Liver (tissue), 8 donors: ENCODE measurements at regions not wholly inside any gene's neighbourhood (a gene's known extent, or its start where the extent isn't known, plus 50 kb on each side); places are given as distances from the start of the nearest gene placed in this dataset.

Source experiments
- DNase-seq: peaks from one replicate; pipeline ENCODE4 v3.0.0-alpha.2; 2017; ENCODE audit warnings: low spot score
- H3K27ac ChIP-seq, 2 donors: one replicate each; pipeline ENCODE4 v1.7.0; 2013; ENCODE audit warnings: inconsistent platforms in 2 of 2, low read length in 2 of 2, control low read depth in 1 of 2, low read depth in 1 of 2, mild to moderate bottlenecking in 1 of 2
- H3K27me3 ChIP-seq, 4 donors: one replicate each; pipeline versions ENCODE4 v1.6.1 to v1.7.0; 2013; ENCODE audit warnings: low read length in 3 of 4, inconsistent platforms in 1 of 4, mild to moderate bottlenecking in 1 of 4, moderate library complexity in 1 of 4; ENCODE audit not compliant: control insufficient read depth in 4 of 4, insufficient read depth in 4 of 4
- H3K36me3 ChIP-seq, 4 donors: one replicate each; pipeline versions ENCODE4 v1.6.1 to v1.7.0; 2013; ENCODE audit warnings: low read length in 3 of 4, mild to moderate bottlenecking in 3 of 4, low read depth in 1 of 4, moderate library complexity in 1 of 4; ENCODE audit not compliant: control insufficient read depth in 4 of 4, insufficient read depth in 3 of 4
- H3K4me1 ChIP-seq, 4 donors: one replicate each; pipeline versions ENCODE4 v1.6.1 to v1.7.0; 2013; ENCODE audit warnings: low read length in 3 of 4, mild to moderate bottlenecking in 3 of 4, moderate library complexity in 1 of 4; ENCODE audit not compliant: control insufficient read depth in 4 of 4, insufficient read depth in 4 of 4
- H3K4me3 ChIP-seq, 3 donors: one replicate each; pipeline versions ENCODE4 v1.6.1 to v1.7.0; 2013; ENCODE audit warnings: low read length in 3 of 3, control low read depth in 1 of 3, low read depth in 1 of 3, mild to moderate bottlenecking in 1 of 3
- H3K9ac ChIP-seq, 2 donors: one replicate each; pipeline ENCODE4 v1.7.0; 2013; ENCODE audit warnings: low read length in 2 of 2, mild to moderate bottlenecking in 2 of 2, moderate library complexity in 2 of 2, control low read depth in 1 of 2, low read depth in 1 of 2
- H3K9me3 ChIP-seq, 4 donors: one replicate each; pipeline versions ENCODE4 v1.6.1 to v1.7.0; 2013; ENCODE audit warnings: low read length in 3 of 4; ENCODE audit not compliant: control insufficient read depth in 4 of 4
- EGR1 ChIP-seq, 2 donors: IDR thresholded peaks; 2 replicates each; pipeline ENCODE4 v1.6.1; 2016 to 2018; ENCODE audit warnings: antibody characterized with exemption in 2 of 2, low read depth in 2 of 2
- FOXA1 ChIP-seq: IDR thresholded peaks from 2 replicates; pipeline ENCODE4 v1.6.1; 2016; ENCODE audit warnings: antibody characterized with exemption
- FOXA2 ChIP-seq: IDR thresholded peaks from 2 replicates; pipeline ENCODE4 v1.6.1; 2016; ENCODE audit warnings: antibody characterized with exemption
- GABPA ChIP-seq, 2 donors: IDR thresholded peaks in 1 of 2; conservative IDR thresholded peaks in 1 of 2; 2 replicates each; pipeline ENCODE4 v1.6.1; 2016; ENCODE audit warnings: antibody characterized with exemption in 2 of 2, mild to moderate bottlenecking in 1 of 2, moderate library complexity in 1 of 2
- HNF4A ChIP-seq, 2 donors: conservative IDR thresholded peaks; 2 replicates each; pipeline ENCODE4 v1.6.1; 2016; ENCODE audit warnings: antibody characterized with exemption in 2 of 2, mild to moderate bottlenecking in 2 of 2
- HNF4G ChIP-seq: IDR thresholded peaks from 2 replicates; pipeline ENCODE4 v1.6.1; 2016; ENCODE audit warnings: antibody characterized with exemption
- JUND ChIP-seq, 2 donors: IDR thresholded peaks; 2 replicates each; pipeline ENCODE4 v1.6.1; 2016; ENCODE audit warnings: antibody characterized with exemption in 2 of 2
- NR2F2 ChIP-seq: IDR thresholded peaks from 2 replicates; pipeline ENCODE4 v1.6.1; 2016; ENCODE audit warnings: antibody characterized with exemption
- RAD21 ChIP-seq, 2 donors: IDR thresholded peaks; 2 replicates each; pipeline ENCODE4 v1.6.1; 2016; ENCODE audit warnings: antibody characterized with exemption in 2 of 2, mild to moderate bottlenecking in 2 of 2
- REST ChIP-seq: IDR thresholded peaks from 2 replicates; pipeline ENCODE4 v1.6.1; 2016; ENCODE audit warnings: antibody characterized with exemption, mild to moderate bottlenecking
- RXRA ChIP-seq, 2 donors: IDR thresholded peaks; 2 replicates each; pipeline ENCODE4 v1.6.1; 2017 to 2018; ENCODE audit warnings: antibody characterized with exemption in 2 of 2, mild to moderate bottlenecking in 1 of 2
- SP1 ChIP-seq: IDR thresholded peaks from 2 replicates; pipeline ENCODE4 v1.6.1; 2018; ENCODE audit warnings: antibody characterized with exemption, mild to moderate bottlenecking
- TAF1 ChIP-seq: conservative IDR thresholded peaks from 2 replicates; pipeline ENCODE4 v1.6.1; 2016; ENCODE audit warnings: antibody characterized with exemption, mild to moderate bottlenecking
- YY1 ChIP-seq: IDR thresholded peaks from 2 replicates; pipeline ENCODE4 v1.6.1; 2016; ENCODE audit warnings: antibody characterized with exemption, mild to moderate bottlenecking
- ZBTB33 ChIP-seq: IDR thresholded peaks from 2 replicates; pipeline ENCODE4 v1.6.1; 2016; ENCODE audit warnings: antibody characterized with exemption
- WGBS: extraction: QIAGEN DNeasy Blood & Tissue Kit; methylation state at CpG from one replicate; pipeline ENCODE4 v1.1.7; 2013; 5-methylcytosine and 5-hydroxymethylcytosine counted together
- TF ChIP-seq, protein P1 (sequence below): IDR thresholded peaks from 2 replicates; pipeline ENCODE4 v1.6.1; 2016; ENCODE audit warnings: antibody characterized with exemption
- TF ChIP-seq, protein P2 (sequence below): fragments of 150-350 bp; IDR thresholded peaks from 2 replicates; pipeline ENCODE4 v1.5.1; 2017; ENCODE audit warnings: improper control_type of control experiment, low read depth, low read length; ENCODE audit not compliant: missing input control
- TF ChIP-seq, protein P3 (sequence below): IDR thresholded peaks from 2 replicates; pipeline ENCODE4 v1.6.1; 2016; ENCODE audit warnings: antibody characterized with exemption
- donor health status: healthy.
- donor health status: healthy.
- donor health status: healthy.
- donor health status: healthy.
- donor health status: healthy.

GRCh38 chr11:69975822-69976221 is 102.3 kb upstream of the ANO1 start:
- WGBS: 93% methylated on average over 7 of the region's 7 CpGs
- no peak for DNase-seq

More at GRCh38 chr11:69975822-69976221, 102.3 kb upstream of the ANO1 start:
- no peaks in the 10 kb centered on the region for H3K27me3 ChIP-seq
- no peak overlapping the region for H3K9ac ChIP-seq
- no peaks in the 10 kb centered on the region for H3K9me3 ChIP-seq
- peaks cover 11 to 49% (median 32%) of the 10 kb centered on the region in 4 donors for H3K4me1 ChIP-seq
- no peaks in the 10 kb centered on the region for H3K36me3 ChIP-seq
- no peak overlapping the region for H3K4me3 ChIP-seq
- no peak for TF ChIP-seq GABPA (IDR thresholded peaks at IDR 0.05 in 1 of 2, conservative IDR thresholded peaks at IDR 0.05 in 1 of 2)
- no peak for TF ChIP-seq HNF4G
- no peak for TF ChIP-seq RXRA (IDR thresholded peaks at IDR 0.05)
- TF ChIP-seq REST: no peak
- TF ChIP-seq JUND (IDR thresholded peaks at IDR 0.05): no peak
- TF ChIP-seq FOXA2: no peak
- TF ChIP-seq EGR1 (IDR thresholded peaks at IDR 0.05; ENCODE audit: low read depth in 2 of 2): no peak
- TF ChIP-seq, protein P1, sequence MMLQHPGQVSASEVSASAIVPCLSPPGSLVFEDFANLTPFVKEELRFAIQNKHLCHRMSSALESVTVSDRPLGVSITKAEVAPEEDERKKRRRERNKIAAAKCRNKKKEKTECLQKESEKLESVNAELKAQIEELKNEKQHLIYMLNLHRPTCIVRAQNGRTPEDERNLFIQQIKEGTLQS: no peak
- no peak for TF ChIP-seq RAD21 (IDR thresholded peaks at IDR 0.05)
- TF ChIP-seq HNF4A (conservative IDR thresholded peaks at IDR 0.05): no peak
- TF ChIP-seq, protein P2, sequence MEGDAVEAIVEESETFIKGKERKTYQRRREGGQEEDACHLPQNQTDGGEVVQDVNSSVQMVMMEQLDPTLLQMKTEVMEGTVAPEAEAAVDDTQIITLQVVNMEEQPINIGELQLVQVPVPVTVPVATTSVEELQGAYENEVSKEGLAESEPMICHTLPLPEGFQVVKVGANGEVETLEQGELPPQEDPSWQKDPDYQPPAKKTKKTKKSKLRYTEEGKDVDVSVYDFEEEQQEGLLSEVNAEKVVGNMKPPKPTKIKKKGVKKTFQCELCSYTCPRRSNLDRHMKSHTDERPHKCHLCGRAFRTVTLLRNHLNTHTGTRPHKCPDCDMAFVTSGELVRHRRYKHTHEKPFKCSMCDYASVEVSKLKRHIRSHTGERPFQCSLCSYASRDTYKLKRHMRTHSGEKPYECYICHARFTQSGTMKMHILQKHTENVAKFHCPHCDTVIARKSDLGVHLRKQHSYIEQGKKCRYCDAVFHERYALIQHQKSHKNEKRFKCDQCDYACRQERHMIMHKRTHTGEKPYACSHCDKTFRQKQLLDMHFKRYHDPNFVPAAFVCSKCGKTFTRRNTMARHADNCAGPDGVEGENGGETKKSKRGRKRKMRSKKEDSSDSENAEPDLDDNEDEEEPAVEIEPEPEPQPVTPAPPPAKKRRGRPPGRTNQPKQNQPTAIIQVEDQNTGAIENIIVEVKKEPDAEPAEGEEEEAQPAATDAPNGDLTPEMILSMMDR: no peak
- no peak for TF ChIP-seq SP1
- TF ChIP-seq ZBTB33: no peak
- TF ChIP-seq FOXA1: no peak
- TF ChIP-seq NR2F2: no peak
- no peak for TF ChIP-seq YY1
- TF ChIP-seq, protein P3, sequence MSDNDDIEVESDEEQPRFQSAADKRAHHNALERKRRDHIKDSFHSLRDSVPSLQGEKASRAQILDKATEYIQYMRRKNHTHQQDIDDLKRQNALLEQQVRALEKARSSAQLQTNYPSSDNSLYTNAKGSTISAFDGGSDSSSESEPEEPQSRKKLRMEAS: no peak
- no peak for TF ChIP-seq TAF1
- H3K27ac ChIP-seq: no peak overlapping the region
